Mesodermal cell (in vitro differentiated cells): ENCODE measurements at regions not wholly inside any gene's neighbourhood (a gene's known extent, or its start where the extent isn't known, plus 50 kb on each side); places are given as distances from the start of the nearest gene placed in this dataset.
"Not testable (repeated sequence)": the region's sequence is repeated elsewhere in the genome, so short reads cannot be mapped to it uniquely, and the experiment has no call there.

Experiments
- H3K27ac ChIP-seq: 2 replicates; pipeline ENCODE4 v1.7.0; 2013; ENCODE audit warnings: mild to moderate bottlenecking, low read depth, low read length, moderate library complexity; ENCODE audit not compliant: severe bottlenecking
- H3K36me3 ChIP-seq: 2 replicates; pipeline ENCODE4 v1.7.1; 2013; ENCODE audit warnings: mild to moderate bottlenecking, low read length, moderate library complexity; ENCODE audit not compliant: control insufficient read depth, insufficient read depth
- H3K4me1 ChIP-seq: one replicate; pipeline ENCODE4 v1.7.1; 2013; ENCODE audit warnings: mild to moderate bottlenecking, low read length; ENCODE audit not compliant: insufficient read depth, control insufficient read depth, poor library complexity, severe bottlenecking
- H3K4me3 ChIP-seq: 2 replicates; pipeline ENCODE4 v1.7.0; 2013; ENCODE audit warnings: low read length, control low read depth, mild to moderate bottlenecking; ENCODE audit not compliant: insufficient read depth, poor library complexity, severe bottlenecking; ENCODE audit errors: extremely low read depth
- H3K9me3 ChIP-seq: 2 replicates; pipeline ENCODE4 v1.7.1; 2013; ENCODE audit warnings: mild to moderate bottlenecking, low read length, moderate library complexity; ENCODE audit not compliant: control insufficient read depth
- WGBS, 2 experiments: methylation state at CpG; one replicate each; pipeline ENCODE4 v1.1.5; 2013; ENCODE audit warnings: missing lambda C conversion rate in 2 of 2; ENCODE audit not compliant: insufficient coverage in 2 of 2; 5-methylcytosine and 5-hydroxymethylcytosine counted together

DNA sequence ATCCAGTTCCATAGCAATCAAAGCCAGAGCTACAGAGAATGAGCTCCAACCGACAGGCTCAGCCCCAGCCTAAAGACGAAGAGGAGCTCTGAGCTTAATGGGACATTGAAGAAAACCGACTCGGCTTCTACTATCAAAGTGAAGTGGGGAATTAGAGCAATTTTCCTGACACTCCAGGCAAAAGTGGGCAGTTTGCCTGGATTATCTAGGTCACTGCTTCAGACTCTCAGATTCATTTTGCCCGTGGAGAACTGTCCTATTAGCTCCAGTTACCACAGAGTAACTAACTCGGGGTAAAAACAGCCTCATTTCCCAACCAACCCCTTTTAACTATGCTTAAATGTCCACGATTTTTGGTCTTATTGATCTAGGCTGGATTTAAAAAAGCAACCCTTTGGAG is 592.1 kb upstream of the NRSN1 start:
- Histone ChIP-seq H3K4me1 (no peaks in the 10 kb centered on the region), H3K9me3 (no peaks in the 10 kb centered on the region), H3K27ac (no peak overlapping the region), H3K4me3 (no peak overlapping the region), H3K36me3 (no peaks in the 10 kb centered on the region)
- WGBS, 2 experiments: 90 to 97% methylated on average over 5 to 6 of the region's 7 CpGs

DNA sequence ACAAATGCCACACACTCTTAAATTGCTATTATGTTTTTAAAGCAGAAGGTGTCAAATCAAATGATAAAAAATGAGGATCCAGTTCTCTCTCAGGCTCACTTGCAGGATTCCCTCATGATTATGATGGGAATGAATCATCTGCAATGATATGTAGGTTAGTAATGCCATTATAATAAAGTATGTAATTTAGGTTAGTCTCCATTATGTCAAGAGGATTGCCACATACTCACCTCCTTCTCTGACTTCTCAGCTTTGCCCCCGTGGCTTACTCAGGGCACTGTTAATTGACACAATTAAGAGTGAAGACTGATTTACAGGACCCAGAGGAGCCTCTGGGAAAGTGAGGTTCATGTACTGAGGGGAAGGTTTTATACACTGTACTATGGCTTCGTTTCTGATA is 591.7 kb upstream of the NRSN1 start:
- no CpG with 5 or more reads among the region's 2 CpGs for WGBS, 2 experiments
- Histone ChIP-seq H3K9me3 (no peaks in the 10 kb centered on the region), H3K27ac (no peak overlapping the region), H3K4me3 (no peak overlapping the region), H3K36me3 (no peaks in the 10 kb centered on the region), H3K4me1 (no peaks in the 10 kb centered on the region)

- Histone ChIP-seq H3K4me3 (no peak overlapping the region), H3K36me3 (no peaks in the 10 kb centered on the region), H3K9me3 (no peaks in the 10 kb centered on the region), H3K27ac (no peak overlapping the region), H3K4me1 (no peaks in the 10 kb centered on the region)
- 100% methylated on average over 1 of the region's 2 CpGs; no CpG with 5 or more reads in 1 of the 2 experiments for WGBS, 2 experiments
These were observed 590.9 kb upstream of the NRSN1 start for GRCh38 chr6:23535101-23535500.

- H3K4me1 ChIP-seq: no peaks in the 10 kb centered on the region
- H3K4me3 ChIP-seq: no peak overlapping the region
- no peak overlapping the region for H3K27ac ChIP-seq
- H3K36me3 ChIP-seq: no peaks in the 10 kb centered on the region
- H3K9me3 ChIP-seq: no peaks in the 10 kb centered on the region
These were observed 588.2 kb upstream of the NRSN1 start for GRCh38 chr6:23537828-23538227.

DNA sequence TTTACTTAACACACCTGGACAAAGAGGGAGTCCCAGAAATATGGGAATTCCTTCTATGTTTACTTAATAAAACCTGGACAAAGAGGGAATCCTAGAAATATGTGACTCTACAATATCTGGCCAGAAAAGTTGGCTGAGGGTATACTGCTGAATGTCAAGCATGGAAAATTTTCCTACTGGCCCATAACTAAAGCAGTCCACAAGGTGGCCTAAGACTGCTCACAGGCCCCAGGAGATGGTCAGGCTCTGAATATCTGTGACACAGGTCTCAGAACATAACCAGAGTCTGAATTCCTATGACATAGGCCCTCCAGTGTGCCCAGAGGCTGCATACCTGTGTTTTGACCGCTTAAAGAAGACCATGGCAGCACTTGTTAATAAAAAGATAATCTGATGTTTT is 578.2 kb upstream of the NRSN1 start:
- no CpG with 5 or more reads among the region's 1 CpG for WGBS, 2 experiments
- Histone ChIP-seq H3K27ac (no peak overlapping the region), H3K4me3 (no peak overlapping the region), H3K4me1 (no peaks in the 10 kb centered on the region), H3K9me3 (no peaks in the 10 kb centered on the region), H3K36me3 (no peaks in the 10 kb centered on the region)

- not testable (repeated sequence) for H3K36me3 ChIP-seq, H3K4me3 ChIP-seq, H3K27ac ChIP-seq, H3K9me3 ChIP-seq, H3K4me1 ChIP-seq
- WGBS, 2 experiments: 93 to 100% methylated on average over 1 of the region's 1 CpG
These were observed 571.1 kb upstream of the NRSN1 start for GRCh38 chr6:23554953-23555352.

GRCh38 chr6:23559587-23560343 is 566.2 kb upstream of the NRSN1 start:
- H3K27ac ChIP-seq: no peak overlapping the region
- H3K4me3 ChIP-seq: no peak overlapping the region
- WGBS, 2 experiments: 92 to 94% methylated on average over 7 of the region's 9 CpGs
- no peaks in the 10 kb centered on the region for H3K4me1 ChIP-seq
- no peaks in the 10 kb centered on the region for H3K36me3 ChIP-seq
- peaks cover 14% of the 10 kb centered on the region for H3K9me3 ChIP-seq

DNA sequence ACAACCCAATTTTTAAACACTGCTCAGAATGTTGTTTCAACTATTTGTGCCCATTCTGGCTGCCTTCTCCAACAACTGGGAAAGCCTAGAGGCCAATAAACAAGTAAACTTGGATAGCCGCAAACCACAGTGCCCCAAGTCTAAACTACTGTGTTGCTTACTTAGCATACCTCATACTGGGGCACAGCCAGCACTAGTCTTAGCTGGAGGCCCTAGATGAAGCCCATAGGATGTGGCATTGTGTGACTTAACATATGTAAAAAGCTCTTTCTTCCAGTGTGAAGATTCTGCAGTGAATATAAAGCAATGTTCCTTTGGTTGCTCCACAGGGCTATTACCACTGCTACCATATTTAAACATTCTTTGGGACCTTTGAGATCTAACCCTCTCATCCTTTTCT is 564.3 kb upstream of the NRSN1 start:
- H3K36me3 ChIP-seq: no peaks in the 10 kb centered on the region
- no peak overlapping the region for H3K27ac ChIP-seq
- H3K4me1 ChIP-seq: no peaks in the 10 kb centered on the region
- no peak overlapping the region for H3K4me3 ChIP-seq
- peaks cover 14% of the 10 kb centered on the region for H3K9me3 ChIP-seq
- WGBS, 2 experiments: 83 to 100% methylated on average over 1 of the region's 1 CpG

GRCh38 chr6:23562554-23562953 is 563.5 kb upstream of the NRSN1 start:
- Histone ChIP-seq H3K27ac (no peak overlapping the region), H3K4me1 (no peaks in the 10 kb centered on the region), H3K36me3 (no peaks in the 10 kb centered on the region), H3K9me3 (peaks cover 14% of the 10 kb centered on the region), H3K4me3 (no peak overlapping the region)
- 63% methylated on average over 2 of the region's 3 CpGs for WGBS, 2 experiments

GRCh38 chr6:23563323-23563722 is 562.7 kb upstream of the NRSN1 start:
- no peak overlapping the region for H3K4me3 ChIP-seq
- WGBS, 2 experiments: no CpG with 5 or more reads among the region's 3 CpGs

DNA sequence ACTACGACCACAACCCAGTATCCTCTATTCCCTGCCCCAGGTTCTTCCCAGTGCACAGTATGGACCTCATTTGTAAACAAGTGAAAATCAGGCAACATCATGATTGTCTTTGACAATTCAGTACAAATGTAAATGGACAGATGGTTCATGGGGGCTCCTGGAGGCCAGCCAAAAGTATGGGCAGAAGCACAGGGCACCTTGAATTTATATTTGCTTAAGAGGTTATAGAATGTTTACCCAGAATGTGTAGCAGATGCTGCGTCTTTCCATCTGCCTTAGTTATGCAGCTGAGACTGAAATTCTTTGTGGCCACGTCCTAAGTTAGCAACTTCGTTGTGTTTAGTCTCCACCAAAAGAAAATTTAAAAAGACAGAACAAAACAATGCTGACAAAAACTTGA is 559.6 kb upstream of the NRSN1 start:
- WGBS, 2 experiments: 100% methylated on average over 1 to 2 of the region's 4 CpGs
- no peak overlapping the region for H3K27ac ChIP-seq
- H3K4me3 ChIP-seq: no peak overlapping the region
- H3K9me3 ChIP-seq: peaks cover 14% of the 10 kb centered on the region
- H3K36me3 ChIP-seq: no peaks in the 10 kb centered on the region
- no peaks in the 10 kb centered on the region for H3K4me1 ChIP-seq

More at GRCh38 chr6:23563323-23563722, 562.7 kb upstream of the NRSN1 start:
- H3K36me3 ChIP-seq: no peaks in the 10 kb centered on the region
- H3K9me3 ChIP-seq: peaks cover 14% of the 10 kb centered on the region
- H3K4me1 ChIP-seq: no peaks in the 10 kb centered on the region
- no peak overlapping the region for H3K27ac ChIP-seq
